PC-3 (cell line): ENCODE measurements at regions not wholly inside any gene's neighbourhood (a gene's known extent, or its start where the extent isn't known, plus 50 kb on each side); places are given as distances from the start of the nearest gene placed in this dataset.

Source experiments
- ATAC-seq: fragments of 200-7000 bp; cut with Tn5 transposase; 2 replicates; pipeline ENCODE4 v1.9.1; 2020; ENCODE audit warnings: mild to moderate bottlenecking, moderate library complexity
- BruUV-seq: library from RNA; stranded (reverse); fragments of 400-500 nt; replicated peaks from 2 replicates; lab custom pipeline; 2021; lab: Mats Ljungman, UMichigan
- CTCF ChIA-PET: fragments of 300-600 bp; sonication (Branson Sonifier 250); formaldehyde crosslinking; loops from one replicate; lab custom pipeline; 2022; ENCODE audit warnings: antibody characterized with exemption; lab: Charles Lee
- POLR2A ChIA-PET: fragments of 300-600 bp; sonication (Branson Sonifier 250); formaldehyde crosslinking; loops from one replicate; lab custom pipeline; 2022; ENCODE audit warnings: antibody characterized with exemption; ENCODE audit not compliant: unreplicated experiment; lab: Charles Lee
- DNase-seq: peaks from one replicate; pipeline ENCODE4 v3.0.0-alpha.2; 2015
- H2AFZ ChIP-seq: fragments of 300-600 bp; sonication (generic); 2 replicates; pipeline ENCODE4 v1.6.0; 2016; ENCODE audit warnings: antibody characterized with exemption, low read length
- H3F3A ChIP-seq: fragments of 300-600 bp; sonication (generic); one replicate; pipeline ENCODE4 v1.6.0; 2017; ENCODE audit warnings: antibody characterized with exemption, low read length, control low read depth, mild to moderate bottlenecking; ENCODE audit not compliant: unreplicated experiment
- H3K27ac ChIP-seq: fragments of 300-600 bp; sonication (generic); 2 replicates; pipeline ENCODE4 v1.5.1; 2016; ENCODE audit warnings: mild to moderate bottlenecking, low read length
- H3K27me3 ChIP-seq: fragments of 300-600 bp; sonication (generic); 2 replicates; pipeline ENCODE4 v1.6.1; 2016; ENCODE audit warnings: low read length, mixed read lengths
- H3K36me3 ChIP-seq: fragments of 300-600 bp; sonication (generic); 2 replicates; pipeline ENCODE4 v1.6.1; 2016; ENCODE audit warnings: low read depth, mixed run types, low read length, mixed read lengths
- H3K4me1 ChIP-seq: fragments of 300-600 bp; sonication (generic); 2 replicates; pipeline ENCODE4 v1.5.1; 2016; ENCODE audit warnings: low read length; ENCODE audit not compliant: insufficient read depth
- H3K4me2 ChIP-seq: fragments of 300-600 bp; sonication (generic); 2 replicates; pipeline ENCODE4 v1.6.0; 2016; ENCODE audit warnings: low read length
- H3K4me3 ChIP-seq: fragments of 300-600 bp; sonication (generic); 2 replicates; pipeline ENCODE4 v1.5.1; 2016; ENCODE audit warnings: mild to moderate bottlenecking, low read length, mixed read lengths
- H3K79me2 ChIP-seq: fragments of 300-600 bp; sonication (generic); 2 replicates; pipeline ENCODE4 v1.6.1; 2017; ENCODE audit warnings: low read length, mixed read lengths
- H3K9ac ChIP-seq: fragments of 300-600 bp; sonication (generic); 2 replicates; pipeline ENCODE4 v1.6.0; 2016; ENCODE audit warnings: mild to moderate bottlenecking, low read length
- H3K9me2 ChIP-seq: fragments of 300-600 bp; sonication (generic); replicated peaks from 2 replicates; pipeline ENCODE4 v1.6.1; 2016; ENCODE audit warnings: mixed run types, low read length, mixed read lengths
- H3K9me3 ChIP-seq: fragments of 300-600 bp; sonication (generic); 2 replicates; pipeline ENCODE4 v1.6.1; 2016; ENCODE audit warnings: low read length, mixed read lengths
- H4K20me1 ChIP-seq: fragments of 300-600 bp; sonication (generic); 2 replicates; pipeline ENCODE4 v1.6.1; 2016; ENCODE audit warnings: low read length, mixed read lengths
- CTCF ChIP-seq: fragments of 300-600 bp; sonication (generic); conservative IDR thresholded peaks from 2 replicates; pipeline ENCODE4 v1.5.1; 2017; ENCODE audit warnings: antibody characterized with exemption, low read depth, mild to moderate bottlenecking, low read length
- EZH2 ChIP-seq: fragments of 300-600 bp; sonication (generic); IDR thresholded peaks from one replicate; pipeline ENCODE4 v1.6.1; 2017; ENCODE audit warnings: antibody characterized with exemption, mild to moderate bottlenecking, low read length; ENCODE audit not compliant: unreplicated experiment
- EZH2phosphoT487 ChIP-seq: fragments of 300-600 bp; sonication (generic); IDR thresholded peaks from 2 replicates; pipeline ENCODE4 v1.6.1; 2018; ENCODE audit warnings: mild to moderate bottlenecking, antibody characterized with exemption, low read length, borderline replicate concordance
- intact Hi-C: fragments of 100-400 bp; cut with micrococcal nuclease; formaldehyde crosslinking; loops from 2 replicates; pipeline ENCODE4 v1.9.0; 2023

GRCh38 chr9:89731262-89732182 lies 126.7 kb downstream of the GADD45G start:
- H4K20me1 ChIP-seq = no peaks in the 10 kb centered on the region
- no peaks in the 10 kb centered on the region for H3K9me3 ChIP-seq
- ChIA-PET CTCF (no interaction called here), POLR2A (no interaction called here)
- no peak overlapping the region for H3K9ac ChIP-seq
- no peaks in the 10 kb centered on the region for H3K9me2 ChIP-seq
- H3F3A ChIP-seq = no peaks in the 10 kb centered on the region
- no peak overlapping the region for H3K4me2 ChIP-seq
- H3K27ac ChIP-seq = no peak overlapping the region
- intact Hi-C loops = no loop called here
- no peaks in the 10 kb centered on the region for H3K27me3 ChIP-seq
- H3K36me3 ChIP-seq = no peaks in the 10 kb centered on the region
- H2AFZ ChIP-seq = no peak overlapping the region
- H3K4me3 ChIP-seq = no peak overlapping the region
- ATAC-seq (no peak), DNase-seq (no peak)
- H3K4me1 ChIP-seq = peaks cover 8% of the 10 kb centered on the region
- no TSS peak for BruUV-seq
- TF ChIP-seq CTCF (no peak), EZH2 (no peak), EZH2phosphoT487 (no peak)
- H3K79me2 ChIP-seq = no peaks in the 10 kb centered on the region

GRCh38 chr9:89732295-89732938 lies 127.6 kb downstream of the GADD45G start:
- Histone ChIP-seq H3K4me2 (no peak overlapping the region), H3K9me3 (no peaks in the 10 kb centered on the region), H3F3A (no peaks in the 10 kb centered on the region), H3K4me3 (no peak overlapping the region), H3K27ac (no peak overlapping the region), H3K36me3 (no peaks in the 10 kb centered on the region), H4K20me1 (no peaks in the 10 kb centered on the region), H3K79me2 (no peaks in the 10 kb centered on the region), H3K4me1 (peaks cover 8% of the 10 kb centered on the region), H3K9me2 (no peaks in the 10 kb centered on the region), H2AFZ (no peak overlapping the region), H3K9ac (no peak overlapping the region), H3K27me3 (no peaks in the 10 kb centered on the region)
- ATAC-seq (peak; percentile 37; the same call in 1 of the 2 replicates), DNase-seq (peak; percentile 25)
- ChIA-PET CTCF (no interaction called here), POLR2A (no interaction called here)
- no TSS peak for BruUV-seq
- TF ChIP-seq EZH2phosphoT487 = no peak
- TF ChIP-seq CTCF = no peak
- no peak for TF ChIP-seq EZH2
- intact Hi-C loops = no loop called here
